CD8-positive, alpha-beta memory T cell (primary cell): ENCODE measurements at regions not wholly inside any gene's neighbourhood (a gene's known extent, or its start where the extent isn't known, plus 50 kb on each side); places are given as distances from the start of the nearest gene placed in this dataset.

ENCODE experiments used
- CTCF ChIA-PET: fragments of 350-600 bp; sonication (Branson Sonifier 250); formaldehyde crosslinking; loops from one replicate; lab custom pipeline; 2021; ENCODE audit warnings: antibody characterized with exemption; lab: Charles Lee
- POLR2A ChIA-PET: fragments of 350-600 bp; sonication (Branson Sonifier 250); formaldehyde crosslinking; loops from one replicate; lab custom pipeline; 2021; ENCODE audit warnings: antibody characterized with exemption; lab: Charles Lee
- DNase-seq, 5 donors: peaks; one replicate each; pipeline versions ENCODE4 v3.0.0 to v3.0.0-alpha.2; 2020 to 2022; ENCODE audit warnings: mixed read lengths in 1 of 5
- H3K27ac ChIP-seq: one replicate; pipeline ENCODE4 v1.7.0; 2013; ENCODE audit warnings: low read depth, mild to moderate bottlenecking, low read length, moderate library complexity
- H3K27me3 ChIP-seq: 2 replicates; pipeline ENCODE4 v1.7.0; 2013; ENCODE audit warnings: low read length, mild to moderate bottlenecking; ENCODE audit not compliant: insufficient read depth, poor library complexity, severe bottlenecking
- H3K36me3 ChIP-seq: 2 replicates; pipeline ENCODE4 v1.7.0; 2013; ENCODE audit warnings: mild to moderate bottlenecking, low read length, moderate library complexity; ENCODE audit not compliant: insufficient read depth
- H3K4me1 ChIP-seq: 2 replicates; pipeline ENCODE4 v1.7.0; 2013; ENCODE audit warnings: mild to moderate bottlenecking, low read length, moderate library complexity; ENCODE audit not compliant: insufficient read depth
- H3K4me3 ChIP-seq: 2 replicates; pipeline ENCODE4 v1.7.0; 2013; ENCODE audit warnings: mild to moderate bottlenecking, low read length
- H3K9me3 ChIP-seq: 2 replicates; pipeline ENCODE4 v1.7.0; 2013; ENCODE audit warnings: mild to moderate bottlenecking, low read length
- H3K27ac Mint-ChIP-seq, 8 donors: one replicate each; pipeline ENCODE4 v1.8.0; 2020 to 2021; ENCODE audit warnings: mixed read lengths in 8 of 8, mild to moderate bottlenecking in 6 of 8, inconsistent platforms in 3 of 8, moderate library complexity in 3 of 8
- H3K27me3 Mint-ChIP-seq, 2 donors: one replicate each; pipeline ENCODE4 v1.8.0; 2020 to 2021; ENCODE audit warnings: mixed read lengths in 2 of 2, mild to moderate bottlenecking in 1 of 2, moderate library complexity in 1 of 2
- H3K36me3 Mint-ChIP-seq, 3 donors: one replicate each; pipeline ENCODE4 v1.8.0; 2020 to 2021; ENCODE audit warnings: mixed read lengths in 3 of 3, inconsistent platforms in 1 of 3, mild to moderate bottlenecking in 1 of 3
- H3K4me1 Mint-ChIP-seq, 3 donors: one replicate each; pipeline ENCODE4 v1.8.0; 2020 to 2021; ENCODE audit warnings: mixed read lengths in 3 of 3, inconsistent platforms in 1 of 3, mild to moderate bottlenecking in 1 of 3
- H3K4me3 Mint-ChIP-seq, 7 donors: one replicate each; pipeline ENCODE4 v1.8.0; 2020 to 2021; ENCODE audit warnings: mixed read lengths in 7 of 7, mild to moderate bottlenecking in 6 of 7, moderate library complexity in 4 of 7, inconsistent platforms in 2 of 7
- H3K9me3 Mint-ChIP-seq, 5 donors: one replicate each; pipeline ENCODE4 v1.8.0; 2020 to 2022; ENCODE audit warnings: mixed read lengths in 5 of 5, mild to moderate bottlenecking in 3 of 5, moderate library complexity in 2 of 5, inconsistent platforms in 1 of 5

GRCh38 chr3:146969356-146969755 is 364.2 kb upstream of the PLSCR5 start:
- Mint-ChIP-seq H3K36me3 (no peaks in the 10 kb centered on the region), H3K4me3 (no peak overlapping the region), H3K9me3 (peaks cover 0 to 23% (median 7%) of the 10 kb centered on the region in 5 donors), H3K27me3 (no peaks in the 10 kb centered on the region), H3K27ac (no peak overlapping the region), H3K4me1 (no peaks in the 10 kb centered on the region)
- CTCF ChIA-PET = no interaction called here
- Histone ChIP-seq H3K27ac (no peak overlapping the region), H3K4me1 (no peaks in the 10 kb centered on the region), H3K9me3 (no peaks in the 10 kb centered on the region), H3K27me3 (no peaks in the 10 kb centered on the region), H3K4me3 (no peak overlapping the region), H3K36me3 (no peaks in the 10 kb centered on the region)
- no peak for DNase-seq
- POLR2A ChIA-PET = no interaction called here

GRCh38 chr3:146968204-146968651 is 363.1 kb upstream of the PLSCR5 start:
- ChIA-PET CTCF (no interaction called here), POLR2A (no interaction called here)
- Mint-ChIP-seq H3K27ac (no peak overlapping the region), H3K9me3 (peaks cover 4 to 21% (median 11%) of the 10 kb centered on the region in 5 donors), H3K27me3 (no peaks in the 10 kb centered on the region), H3K4me1 (no peaks in the 10 kb centered on the region), H3K36me3 (no peaks in the 10 kb centered on the region), H3K4me3 (no peak overlapping the region)
- Histone ChIP-seq H3K4me3 (no peak overlapping the region), H3K27ac (no peak overlapping the region), H3K4me1 (no peaks in the 10 kb centered on the region), H3K27me3 (no peaks in the 10 kb centered on the region), H3K36me3 (no peaks in the 10 kb centered on the region), H3K9me3 (no peaks in the 10 kb centered on the region)
- DNase-seq = no peak

- Histone ChIP-seq H3K4me3 (no peak overlapping the region), H3K9me3 (no peaks in the 10 kb centered on the region), H3K4me1 (no peaks in the 10 kb centered on the region), H3K36me3 (no peaks in the 10 kb centered on the region), H3K27ac (no peak overlapping the region), H3K27me3 (no peaks in the 10 kb centered on the region)
- ChIA-PET CTCF (no interaction called here), POLR2A (no interaction called here)
- DNase-seq = no peak
- Mint-ChIP-seq H3K4me1 (no peaks in the 10 kb centered on the region), H3K27me3 (no peaks in the 10 kb centered on the region), H3K36me3 (no peaks in the 10 kb centered on the region), H3K27ac (no peak overlapping the region), H3K4me3 (no peak overlapping the region), H3K9me3 (peaks cover 4 to 19% (median 14%) of the 10 kb centered on the region in 5 donors)
Measured at GRCh38 chr3:146967783-146968182, 362.6 kb upstream of the PLSCR5 start.

GRCh38 chr3:146966124-146966523 is 361.0 kb upstream of the PLSCR5 start:
- no peaks in the 10 kb centered on the region for H3K27me3 Mint-ChIP-seq
- no peaks in the 10 kb centered on the region for H3K36me3 Mint-ChIP-seq
- H3K4me3 ChIP-seq = no peak overlapping the region
- H3K4me1 Mint-ChIP-seq = no peaks in the 10 kb centered on the region
- CTCF ChIA-PET = no interaction called here
- no peaks in the 10 kb centered on the region for H3K27me3 ChIP-seq
- H3K9me3 ChIP-seq = no peaks in the 10 kb centered on the region
- no peaks in the 10 kb centered on the region for H3K4me1 ChIP-seq
- no peaks in the 10 kb centered on the region for H3K36me3 ChIP-seq
- H3K4me3 Mint-ChIP-seq = no peak overlapping the region
- peaks cover 2 to 17% (median 7%) of the 10 kb centered on the region in 5 donors for H3K9me3 Mint-ChIP-seq
- no peak overlapping the region for H3K27ac ChIP-seq
- POLR2A ChIA-PET = no interaction called here
- H3K27ac Mint-ChIP-seq = no peak overlapping the region
- DNase-seq = no peak

- Histone ChIP-seq H3K4me3 (no peak overlapping the region), H3K27me3 (no peaks in the 10 kb centered on the region), H3K36me3 (no peaks in the 10 kb centered on the region), H3K27ac (no peak overlapping the region), H3K4me1 (no peaks in the 10 kb centered on the region), H3K9me3 (no peaks in the 10 kb centered on the region)
- ChIA-PET POLR2A (no interaction called here), CTCF (no interaction called here)
- H3K4me3 Mint-ChIP-seq = no peak overlapping the region
- no peaks in the 10 kb centered on the region for H3K4me1 Mint-ChIP-seq
- DNase-seq = no peak
- no peak overlapping the region for H3K27ac Mint-ChIP-seq
- H3K36me3 Mint-ChIP-seq = no peaks in the 10 kb centered on the region
- H3K9me3 Mint-ChIP-seq = peaks cover 0 to 14% (median 2%) of the 10 kb centered on the region in 5 donors
- H3K27me3 Mint-ChIP-seq = no peaks in the 10 kb centered on the region
Measured at GRCh38 chr3:146953511-146953981, 348.4 kb upstream of the PLSCR5 start.

GRCh38 chr3:146948985-146949384 is 343.8 kb upstream of the PLSCR5 start:
- no peak overlapping the region for H3K27ac Mint-ChIP-seq
- H3K4me3 Mint-ChIP-seq = no peak overlapping the region
- CTCF ChIA-PET = no interaction called here
- POLR2A ChIA-PET = no interaction called here
- Histone ChIP-seq H3K9me3 (no peaks in the 10 kb centered on the region), H3K4me3 (no peak overlapping the region), H3K27me3 (no peaks in the 10 kb centered on the region), H3K36me3 (no peaks in the 10 kb centered on the region), H3K27ac (no peak overlapping the region), H3K4me1 (no peaks in the 10 kb centered on the region)
- H3K4me1 Mint-ChIP-seq = no peaks in the 10 kb centered on the region
- H3K27me3 Mint-ChIP-seq = no peaks in the 10 kb centered on the region
- DNase-seq = no peak
- no peaks in the 10 kb centered on the region for H3K36me3 Mint-ChIP-seq
- H3K9me3 Mint-ChIP-seq = peaks cover 0 to 14% (median 2%) of the 10 kb centered on the region in 5 donors

GRCh38 chr3:146948186-146948585 is 343.0 kb upstream of the PLSCR5 start:
- Histone ChIP-seq H3K9me3 (no peaks in the 10 kb centered on the region), H3K27ac (no peak overlapping the region), H3K4me3 (no peak overlapping the region), H3K4me1 (no peaks in the 10 kb centered on the region), H3K27me3 (no peaks in the 10 kb centered on the region), H3K36me3 (no peaks in the 10 kb centered on the region)
- no peak overlapping the region for H3K27ac Mint-ChIP-seq
- H3K9me3 Mint-ChIP-seq = peaks cover 0 to 17% (median 2%) of the 10 kb centered on the region in 5 donors
- CTCF ChIA-PET = no interaction called here
- no peaks in the 10 kb centered on the region for H3K4me1 Mint-ChIP-seq
- H3K27me3 Mint-ChIP-seq = no peaks in the 10 kb centered on the region
- no peak overlapping the region for H3K4me3 Mint-ChIP-seq
- H3K36me3 Mint-ChIP-seq = no peaks in the 10 kb centered on the region
- POLR2A ChIA-PET = no interaction called here
- DNase-seq = no peak

- no peaks in the 10 kb centered on the region for H3K27me3 ChIP-seq
- Mint-ChIP-seq H3K27ac (no peak overlapping the region), H3K4me3 (no peak overlapping the region), H3K9me3 (peaks cover 0 to 8% (median 6%) of the 10 kb centered on the region in 5 donors), H3K36me3 (no peaks in the 10 kb centered on the region), H3K4me1 (no peaks in the 10 kb centered on the region), H3K27me3 (no peaks in the 10 kb centered on the region)
- H3K27ac ChIP-seq = no peak overlapping the region
- no peak overlapping the region for H3K4me3 ChIP-seq
- no peaks in the 10 kb centered on the region for H3K9me3 ChIP-seq
- CTCF ChIA-PET = no interaction called here
- no peaks in the 10 kb centered on the region for H3K4me1 ChIP-seq
- POLR2A ChIA-PET = no interaction called here
- H3K36me3 ChIP-seq = no peaks in the 10 kb centered on the region
- DNase-seq = no peak
Measured at GRCh38 chr3:146929696-146930095, 324.6 kb upstream of the PLSCR5 start.
